Right atrium auricular region (tissue), 2 donors: ENCODE measurements at regions not wholly inside any gene's neighbourhood (a gene's known extent, or its start where the extent isn't known, plus 50 kb on each side); places are given as distances from the start of the nearest gene placed in this dataset.
"Not testable (repeated sequence)": the region's sequence is repeated elsewhere in the genome, so short reads cannot be mapped to it uniquely, and the experiment has no call there.

Source experiments
- DNase-seq: peaks from one replicate; pipeline ENCODE4 v3.0.0-alpha.2; 2019; ENCODE audit warnings: low spot score
- H3K27ac ChIP-seq, 2 donors: fragments of 200-600 bp; sonication (generic); 1 replicate in 1 of 2; 2 replicates in 1 of 2; pipeline ENCODE4 v1.5.1; 2016 to 2019
- H3K27me3 ChIP-seq, 2 donors: fragments of 200-600 bp; sonication (generic); one replicate each; pipeline versions ENCODE4 v1.5.1 to v1.6.0; 2017 to 2019
- H3K36me3 ChIP-seq: fragments of 200-600 bp; sonication (generic); one replicate; pipeline ENCODE4 v1.5.1; 2016
- H3K4me1 ChIP-seq, 2 donors: fragments of 200-600 bp; sonication (generic); one replicate each; pipeline versions ENCODE4 v1.5.1 to v1.6.0; 2017 to 2019
- H3K4me3 ChIP-seq, 2 donors: fragments of 200-600 bp; sonication (generic); 1 replicate in 1 of 2; 2 replicates in 1 of 2; pipeline ENCODE4 v1.5.1; 2017 to 2019; ENCODE audit warnings: mild to moderate bottlenecking in 1 of 2, moderate library complexity in 1 of 2
- H3K9me3 ChIP-seq, 2 donors: fragments of 200-600 bp; sonication (generic); one replicate each; pipeline ENCODE4 v1.5.1; 2019
- TF ChIP-seq, protein P1 (sequence below), 2 donors: fragments of 200-600 bp; sonication (generic); IDR thresholded peaks; one replicate each; pipeline ENCODE4 v1.5.1; 2019; ENCODE audit warnings: antibody characterized with exemption in 2 of 2

DNA sequence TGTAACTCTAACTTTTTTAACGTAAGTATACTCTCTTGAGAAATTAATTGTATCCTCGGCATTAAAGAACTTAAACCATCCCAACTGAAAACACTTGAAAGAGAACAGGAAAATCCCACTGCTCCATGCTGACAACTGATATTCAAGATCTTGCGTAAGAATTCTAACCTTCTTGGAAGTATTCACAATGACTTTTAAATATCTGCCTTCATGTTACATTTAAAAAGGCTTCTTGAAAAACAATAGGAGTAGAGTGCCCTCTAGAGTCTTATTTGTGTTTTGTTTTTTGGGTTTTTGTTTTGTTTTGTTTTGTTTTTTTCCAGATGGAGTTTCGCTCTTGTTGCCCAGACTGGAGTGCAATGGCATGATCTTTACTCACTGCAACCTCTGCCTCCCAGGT is 65.4 kb upstream of the DNAJC10 start:
- H3K4me1 ChIP-seq = no peaks in the 10 kb centered on the region
- H3K27me3 ChIP-seq = no peaks in the 10 kb centered on the region
- TF ChIP-seq, protein P1, sequence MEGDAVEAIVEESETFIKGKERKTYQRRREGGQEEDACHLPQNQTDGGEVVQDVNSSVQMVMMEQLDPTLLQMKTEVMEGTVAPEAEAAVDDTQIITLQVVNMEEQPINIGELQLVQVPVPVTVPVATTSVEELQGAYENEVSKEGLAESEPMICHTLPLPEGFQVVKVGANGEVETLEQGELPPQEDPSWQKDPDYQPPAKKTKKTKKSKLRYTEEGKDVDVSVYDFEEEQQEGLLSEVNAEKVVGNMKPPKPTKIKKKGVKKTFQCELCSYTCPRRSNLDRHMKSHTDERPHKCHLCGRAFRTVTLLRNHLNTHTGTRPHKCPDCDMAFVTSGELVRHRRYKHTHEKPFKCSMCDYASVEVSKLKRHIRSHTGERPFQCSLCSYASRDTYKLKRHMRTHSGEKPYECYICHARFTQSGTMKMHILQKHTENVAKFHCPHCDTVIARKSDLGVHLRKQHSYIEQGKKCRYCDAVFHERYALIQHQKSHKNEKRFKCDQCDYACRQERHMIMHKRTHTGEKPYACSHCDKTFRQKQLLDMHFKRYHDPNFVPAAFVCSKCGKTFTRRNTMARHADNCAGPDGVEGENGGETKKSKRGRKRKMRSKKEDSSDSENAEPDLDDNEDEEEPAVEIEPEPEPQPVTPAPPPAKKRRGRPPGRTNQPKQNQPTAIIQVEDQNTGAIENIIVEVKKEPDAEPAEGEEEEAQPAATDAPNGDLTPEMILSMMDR (IDR thresholded peaks at IDR 0.05) = peak in 1 of 2 donors; percentile 70
- no peaks in the 10 kb centered on the region for H3K9me3 ChIP-seq
- DNase-seq = no peak
- no peaks in the 10 kb centered on the region for H3K36me3 ChIP-seq
- no peak overlapping the region for H3K4me3 ChIP-seq
- no peak overlapping the region for H3K27ac ChIP-seq

DNA sequence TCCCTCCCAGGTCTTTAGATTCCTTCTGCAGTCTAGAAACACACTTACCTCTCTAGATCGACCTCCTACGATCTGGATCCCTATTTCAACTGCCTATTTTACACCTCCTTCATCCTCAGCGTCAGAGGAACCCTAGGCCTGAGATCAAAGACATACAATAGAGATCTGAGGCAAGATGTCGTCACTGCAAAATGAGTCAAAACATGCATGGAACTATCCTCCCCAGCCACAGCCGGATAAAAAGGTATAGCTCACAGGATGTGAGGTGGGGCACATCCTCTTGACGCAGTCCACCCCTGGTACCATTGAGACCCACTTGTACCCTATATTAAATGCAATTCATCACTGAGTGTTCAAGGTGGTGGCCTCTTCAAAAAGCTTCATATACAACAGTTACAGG is 63.7 kb upstream of the DNAJC10 start:
- Histone ChIP-seq H3K4me3 (no peak overlapping the region), H3K27me3 (no peaks in the 10 kb centered on the region), H3K9me3 (no peaks in the 10 kb centered on the region), H3K36me3 (no peaks in the 10 kb centered on the region), H3K27ac (no peak overlapping the region), H3K4me1 (no peaks in the 10 kb centered on the region)
- TF ChIP-seq, protein P1 (IDR thresholded peaks at IDR 0.05) = no peak
- DNase-seq = no peak

DNA sequence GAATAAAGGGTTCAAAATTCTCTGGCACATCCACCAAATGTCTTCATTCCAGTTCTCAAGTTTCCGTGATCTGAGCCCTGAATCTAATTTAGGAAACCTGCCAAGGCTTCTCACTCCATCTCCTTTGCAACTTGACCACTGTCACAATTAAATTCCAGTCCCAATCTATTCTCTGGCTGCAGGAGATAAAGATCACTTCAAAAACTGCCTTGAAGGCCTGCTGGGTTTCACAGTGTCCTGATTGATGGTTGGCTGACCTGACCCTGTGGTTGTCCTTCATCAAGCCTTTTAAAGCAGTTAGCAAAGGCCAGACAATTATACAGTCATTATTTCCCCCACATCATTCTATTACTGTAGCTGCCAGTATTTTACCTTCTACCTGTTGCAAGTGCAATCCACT is 60.3 kb upstream of the DNAJC10 start:
- no peaks in the 10 kb centered on the region for H3K27me3 ChIP-seq
- H3K4me3 ChIP-seq = no peak overlapping the region
- no peaks in the 10 kb centered on the region for H3K9me3 ChIP-seq
- H3K4me1 ChIP-seq = no peaks in the 10 kb centered on the region
- no peak overlapping the region for H3K27ac ChIP-seq
- DNase-seq = no peak
- TF ChIP-seq, protein P1 (IDR thresholded peaks at IDR 0.05) = no peak
- no peaks in the 10 kb centered on the region for H3K36me3 ChIP-seq

DNA sequence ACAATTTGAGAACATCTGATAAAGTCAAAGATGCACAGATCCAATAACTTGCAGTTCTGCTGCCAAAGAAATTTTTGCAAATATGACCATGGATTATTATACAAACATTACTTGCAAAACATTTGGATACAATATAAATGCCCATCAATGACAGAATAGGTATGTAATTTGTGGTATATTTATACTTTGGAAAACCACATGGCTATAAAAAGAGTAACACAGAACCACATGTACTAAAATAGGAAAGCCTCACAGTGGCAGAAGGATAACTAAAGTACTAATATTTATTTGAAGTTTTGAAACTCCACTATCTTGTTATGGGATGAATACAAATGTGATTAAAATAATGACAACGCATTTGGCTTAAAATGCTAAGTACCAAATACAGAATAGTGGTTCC is 51.8 kb upstream of the DNAJC10 start:
- Histone ChIP-seq H3K4me1 (no peaks in the 10 kb centered on the region), H3K27me3 (no peaks in the 10 kb centered on the region), H3K9me3 (no peaks in the 10 kb centered on the region), H3K27ac (no peak overlapping the region), H3K4me3 (no peak overlapping the region), H3K36me3 (no peaks in the 10 kb centered on the region)
- DNase-seq = no peak
- TF ChIP-seq, protein P1 (IDR thresholded peaks at IDR 0.05) = no peak

DNA sequence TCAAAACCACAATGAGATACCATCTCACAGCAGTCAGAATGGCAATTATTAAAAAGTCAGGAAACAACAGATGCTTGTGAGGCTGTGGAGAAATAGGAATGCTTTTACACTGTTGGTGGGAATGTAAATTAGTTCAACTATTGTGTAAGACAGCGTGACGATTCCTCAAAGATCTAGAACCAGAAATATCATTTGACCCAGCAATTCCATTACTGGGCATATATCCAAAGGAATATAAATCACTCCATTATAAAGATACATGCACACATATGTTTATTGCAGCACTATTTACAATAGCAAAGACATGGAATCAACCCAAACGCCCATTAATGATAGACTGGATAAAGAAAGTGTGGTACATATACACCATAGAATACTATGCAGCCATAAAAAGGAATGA is 50.6 kb upstream of the DNAJC10 start:
- not testable (repeated sequence) for H3K27ac ChIP-seq, H3K36me3 ChIP-seq, H3K4me3 ChIP-seq, DNase-seq, H3K27me3 ChIP-seq, H3K9me3 ChIP-seq, H3K4me1 ChIP-seq
